AG20443 (cell line): ENCODE measurements at regions not wholly inside any gene's neighbourhood (a gene's known extent, or its start where the extent isn't known, plus 50 kb on each side); places are given as distances from the start of the nearest gene placed in this dataset.
A peak's percentile ranks its signal among the peaks of the same experiment; 100 is the strongest.

ENCODE experiments used
- DNase-seq: peaks from one replicate; pipeline ENCODE4 v3.0.0; 2012; ENCODE audit warnings: low spot score, mixed read lengths

- DNase-seq: no peak
These were observed 83.2 kb upstream of the EYA2 start for GRCh38 chr20:46811224-46812084.

GRCh38 chr20:46814366-46815232 lies 80.0 kb upstream of the EYA2 start:
- peak; percentile 91 for DNase-seq

GRCh38 chr20:46816097-46816496 lies 78.5 kb upstream of the EYA2 start:
- no peak for DNase-seq

GRCh38 chr20:46816886-46817638 lies 77.6 kb upstream of the EYA2 start:
- DNase-seq: no peak

GRCh38 chr20:46820682-46821081 lies 74.0 kb upstream of the EYA2 start:
- no peak for DNase-seq

- no peak for DNase-seq
These were observed 71.3 kb upstream of the EYA2 start for GRCh38 chr20:46823271-46823751.

- DNase-seq: no peak
These were observed 70.9 kb upstream of the EYA2 start for GRCh38 chr20:46823753-46824152.

GRCh38 chr20:46826343-46826984 lies 68.2 kb upstream of the EYA2 start:
- DNase-seq: peak; percentile 38

GRCh38 chr20:46827718-46828458 lies 66.8 kb upstream of the EYA2 start:
- DNase-seq: no peak

GRCh38 chr20:46828471-46828870 lies 66.2 kb upstream of the EYA2 start:
- DNase-seq: peak; percentile 67

GRCh38 chr20:46830886-46831632 lies 63.6 kb upstream of the EYA2 start:
- no peak for DNase-seq

- DNase-seq: no peak
These were observed 63.0 kb upstream of the EYA2 start for GRCh38 chr20:46831633-46832011.

GRCh38 chr20:46832555-46832954 lies 62.1 kb upstream of the EYA2 start:
- DNase-seq: no peak

GRCh38 chr20:46833360-46833759 lies 61.3 kb upstream of the EYA2 start:
- no peak for DNase-seq

GRCh38 chr20:46835418-46835817 lies 59.2 kb upstream of the EYA2 start:
- DNase-seq: no peak

- no peak for DNase-seq
These were observed 57.6 kb upstream of the EYA2 start for GRCh38 chr20:46837083-46837482.

- DNase-seq: no peak
These were observed 56.6 kb upstream of the EYA2 start for GRCh38 chr20:46838011-46838410.

GRCh38 chr20:46840054-46840729 lies 54.5 kb upstream of the EYA2 start:
- DNase-seq: no peak
